IMR-90 (cell line): ENCODE measurements at regions not wholly inside any gene's neighbourhood (a gene's known extent, or its start where the extent isn't known, plus 50 kb on each side); places are given as distances from the start of the nearest gene placed in this dataset.

Source experiments
- ATAC-seq: fragments of 200-7000 bp; cut with Tn5 transposase; 2 replicates; pipeline ENCODE4 v1.9.1; 2020; ENCODE audit warnings: low read depth, mild to moderate bottlenecking, moderate library complexity
- BruUV-seq: library from RNA; stranded (reverse); fragments of 400-500 nt; replicated peaks from 2 replicates; lab custom pipeline; 2021; lab: Mats Ljungman, UMichigan
- CTCF ChIA-PET: fragments of 300-600 bp; formaldehyde crosslinking; extraction: SDS; loops from one replicate; lab custom pipeline; 2021; ENCODE audit warnings: antibody characterized with exemption; lab: Yijun Ruan, JAX
- POLR2A ChIA-PET: fragments of 300-600 bp; sonication (Branson Sonifier 250); formaldehyde crosslinking; loops from one replicate; lab custom pipeline; 2022; ENCODE audit warnings: antibody characterized with exemption; ENCODE audit not compliant: unreplicated experiment; lab: Charles Lee
- DNase-seq: peaks from one replicate; pipeline ENCODE4 v3.0.0; 2013
- H2AFZ ChIP-seq: replicated peaks from 2 replicates; pipeline ENCODE3; 2013; ENCODE audit warnings: low read length, mild to moderate bottlenecking; ENCODE audit not compliant: poor library complexity
- H2AK5ac ChIP-seq: 2 replicates; pipeline ENCODE4 v1.6.1; 2013; ENCODE audit warnings: low read depth, low read length, inconsistent platforms
- H2AK9ac ChIP-seq: replicated peaks from 2 replicates; pipeline ENCODE3; 2013; ENCODE audit warnings: mild to moderate bottlenecking, low read depth, low read length, moderate library complexity; ENCODE audit not compliant: poor library complexity
- H2BK120ac ChIP-seq: 2 replicates; pipeline ENCODE4 v1.6.1; 2013; ENCODE audit warnings: low read depth, low read length, inconsistent platforms
- H2BK15ac ChIP-seq: 3 replicates; pipeline ENCODE4 v1.6.1; 2013; ENCODE audit warnings: low read depth, low read length, inconsistent platforms
- H2BK20ac ChIP-seq: 2 replicates; pipeline ENCODE4 v1.6.1; 2013; ENCODE audit warnings: low read depth, mild to moderate bottlenecking, inconsistent platforms, low read length, moderate library complexity
- H2BK5ac ChIP-seq: 2 replicates; pipeline ENCODE4 v1.6.1; 2013; ENCODE audit warnings: mild to moderate bottlenecking, low read depth, low read length, inconsistent platforms; ENCODE audit not compliant: poor library complexity, severe bottlenecking
- H3K14ac ChIP-seq: replicated peaks from 2 replicates; pipeline ENCODE4 v1.6.1; 2013; ENCODE audit warnings: low read depth, low read length, inconsistent platforms
- H3K18ac ChIP-seq: 2 replicates; pipeline ENCODE4 v1.6.1; 2013; ENCODE audit warnings: low read depth, low read length, control low read depth
- H3K23ac ChIP-seq: 2 replicates; pipeline ENCODE4 v1.6.1; 2013; ENCODE audit warnings: low read depth, low read length, inconsistent platforms
- H3K27ac ChIP-seq: 2 replicates; pipeline ENCODE4 v1.5.1; 2013; ENCODE audit warnings: mild to moderate bottlenecking, control low read depth, low read length; ENCODE audit not compliant: insufficient read depth
- H3K27me3 ChIP-seq: 2 replicates; pipeline ENCODE4 v1.6.1; 2013; ENCODE audit warnings: low read length; ENCODE audit not compliant: control insufficient read depth, insufficient read depth
- H3K36me3 ChIP-seq: 2 replicates; pipeline ENCODE4 v1.6.1; 2013; ENCODE audit warnings: low read length, mixed read lengths; ENCODE audit not compliant: control insufficient read depth, insufficient read depth
- H3K4ac ChIP-seq: 2 replicates; pipeline ENCODE4 v1.6.1; 2013; ENCODE audit warnings: low read depth, low read length, inconsistent platforms
- H3K4me1 ChIP-seq: 2 replicates; pipeline ENCODE4 v1.6.1; 2013; ENCODE audit warnings: low read length, mixed read lengths; ENCODE audit not compliant: control insufficient read depth, insufficient read depth
- H3K4me2 ChIP-seq: 2 replicates; pipeline ENCODE4 v1.6.1; 2013; ENCODE audit warnings: low read depth, mild to moderate bottlenecking, control low read depth, low read length, moderate library complexity
- H3K4me3 ChIP-seq: 2 replicates; pipeline ENCODE4 v1.5.1; 2013; ENCODE audit warnings: low read depth, mild to moderate bottlenecking, control low read depth, low read length, moderate library complexity; ENCODE audit not compliant: insufficient read depth
- H3K56ac ChIP-seq: 2 replicates; pipeline ENCODE4 v1.6.1; 2013; ENCODE audit warnings: low read length, inconsistent platforms; ENCODE audit not compliant: insufficient read depth; ENCODE audit errors: extremely low read depth
- H3K79me1 ChIP-seq, 2 experiments: 2 replicates each; pipeline ENCODE4 v1.6.1; 2013; ENCODE audit warnings: low read length in 2 of 2, inconsistent platforms in 1 of 2, low read depth in 1 of 2
- H3K9ac ChIP-seq: 2 replicates; pipeline ENCODE4 v1.6.1; 2013; ENCODE audit warnings: low read depth, low read length, control low read depth
- H3K9me1 ChIP-seq: 2 replicates; pipeline ENCODE4 v1.6.1; 2013; ENCODE audit warnings: low read length, inconsistent platforms; ENCODE audit not compliant: insufficient read depth
- H3K9me3 ChIP-seq: 2 replicates; pipeline ENCODE4 v1.6.1; 2013; ENCODE audit warnings: low read length; ENCODE audit not compliant: control insufficient read depth, insufficient read depth
- H4K20me1 ChIP-seq: 2 replicates; pipeline ENCODE4 v1.6.1; 2013; ENCODE audit warnings: low read length, inconsistent platforms; ENCODE audit not compliant: insufficient read depth
- H4K5ac ChIP-seq: 2 replicates; pipeline ENCODE4 v1.6.1; 2013; ENCODE audit warnings: mild to moderate bottlenecking, low read depth, low read length, control low read depth
- H4K8ac ChIP-seq, 2 experiments: 2 replicates each; pipeline ENCODE4 v1.6.1; 2013; ENCODE audit warnings: low read depth in 2 of 2, low read length in 2 of 2, control low read depth in 1 of 2, inconsistent platforms in 1 of 2
- H4K91ac ChIP-seq: 2 replicates; pipeline ENCODE4 v1.6.1; 2013; ENCODE audit warnings: low read depth, low read length, inconsistent platforms; ENCODE audit not compliant: insufficient read depth
- CHD1 ChIP-seq: IDR thresholded peaks from 2 replicates; pipeline ENCODE4 v1.6.1; 2012; ENCODE audit warnings: low read depth, low read length, improper control_type of control experiment
- CTCF ChIP-seq: conservative IDR thresholded peaks from 2 replicates; pipeline ENCODE4 v1.5.1; 2012; ENCODE audit warnings: mild to moderate bottlenecking, low read depth, low read length, improper control_type of control experiment
- ELK1 ChIP-seq: fragments of 150-350 bp; IDR thresholded peaks from 2 replicates; pipeline ENCODE4 v1.6.1; 2016; ENCODE audit warnings: low read depth, mild to moderate bottlenecking, low read length, moderate library complexity, borderline replicate concordance
- FOS ChIP-seq: fragments of 150-350 bp; IDR thresholded peaks from 2 replicates; pipeline ENCODE4 v1.6.1; 2016; ENCODE audit warnings: low read depth, low read length
- MAFK ChIP-seq: IDR thresholded peaks from 2 replicates; pipeline ENCODE4 v1.6.1; 2012; ENCODE audit warnings: low read depth, low read length, improper control_type of control experiment
- POLR2A ChIP-seq: IDR thresholded peaks from 2 replicates; pipeline ENCODE4 v1.6.1; 2012; ENCODE audit warnings: mild to moderate bottlenecking, low read depth, low read length
- RFX5 ChIP-seq: IDR thresholded peaks from 2 replicates; pipeline ENCODE4 v1.8.0; 2012; ENCODE audit warnings: low read depth, mild to moderate bottlenecking, low read length, moderate library complexity
- WGBS, 2 experiments: methylation state at CpG; one replicate each; pipeline versions ENCODE4 v1.1.5 to v1.1.7; 2013; ENCODE audit warnings: missing lambda C conversion rate in 2 of 2; ENCODE audit not compliant: insufficient read length in 1 of 2; ENCODE audit errors: extremely low coverage in 2 of 2; 5-methylcytosine and 5-hydroxymethylcytosine counted together
- dilution Hi-C: fragments of 300-500 bp; cut with HindIII; formaldehyde crosslinking; loops from one replicate; pipeline ENCODE4 v1.14.3; 2018; ENCODE audit warnings: low sequenced_read_pairs; ENCODE audit not compliant: unreplicated experiment
- in situ Hi-C: fragments of 300-500 bp; cut with MboI; formaldehyde crosslinking; loops from 3 replicates; pipeline ENCODE4 v1.14.3; 2019; ENCODE audit warnings: low sequenced_read_pairs, inconsistent platforms, mixed read lengths
- intact Hi-C: fragments of 100-400 bp; cut with micrococcal nuclease; formaldehyde crosslinking; loops from 2 replicates; pipeline ENCODE4 v1.10.0; 2022

- Histone ChIP-seq H3K9me1 (no peaks in the 10 kb centered on the region), H2AK5ac (no peak overlapping the region), H4K8ac (no peak overlapping the region), H3K9me3 (no peaks in the 10 kb centered on the region), H3K4me1 (no peaks in the 10 kb centered on the region), H3K4ac (no peak overlapping the region), H3K56ac (no peak overlapping the region), H3K27me3 (peaks cover 1% of the 10 kb centered on the region; the same call in 1 of the 2 replicates), H4K20me1 (no peaks in the 10 kb centered on the region), H2BK20ac (no peak overlapping the region), H4K5ac (no peak overlapping the region), H3K18ac (no peak overlapping the region), H2AFZ (no peak overlapping the region), H3K79me1 (no peaks in the 10 kb centered on the region), H3K27ac (no peak overlapping the region), H2BK120ac (no peak overlapping the region), H3K4me2 (no peak overlapping the region), H3K14ac (no peak overlapping the region), H2BK15ac (no peak overlapping the region), H3K4me3 (no peak overlapping the region), H3K36me3 (no peaks in the 10 kb centered on the region), H4K91ac (no peak overlapping the region), H3K23ac (no peak overlapping the region), H2BK5ac (no peak overlapping the region), H2AK9ac (no peak overlapping the region), H3K9ac (no peak overlapping the region)
- ATAC-seq (no peak), DNase-seq (no peak)
- TF ChIP-seq POLR2A: no peak
- no peak for TF ChIP-seq MAFK
- TF ChIP-seq ELK1: no peak
- no peak for TF ChIP-seq CTCF
- TF ChIP-seq FOS: no peak
- no peak for TF ChIP-seq CHD1
- no peak for TF ChIP-seq RFX5
- POLR2A ChIA-PET: no interaction called here
- no TSS peak for BruUV-seq
- WGBS, 2 experiments: no CpG with 5 or more reads among the region's 3 CpGs
- CTCF ChIA-PET: interaction anchor here (0.6 kb wide), 1 partner anchor 47 kb away, joined by 3 read pairs; no protein-coding TSS in a partner anchor
- in situ Hi-C loops (no loop called here), intact Hi-C loops (no loop called here), dilution Hi-C loops (no loop called here)
These were observed 155.8 kb upstream of the GLI3 start for GRCh38 chr7:42392826-42393225.
